H9 (cell line): ENCODE measurements at regions not wholly inside any gene's neighbourhood (a gene's known extent, or its start where the extent isn't known, plus 50 kb on each side); places are given as distances from the start of the nearest gene placed in this dataset.

Experiments used
- DNase-seq: peaks from one replicate; pipeline ENCODE4 v3.0.0-alpha.2; 2017
- H2AFZ ChIP-seq: one replicate; pipeline ENCODE4 v1.6.1; 2013; ENCODE audit warnings: mild to moderate bottlenecking, low read length, control low read depth, moderate library complexity
- H2AK5ac ChIP-seq: 2 replicates; pipeline ENCODE4 v1.6.1; 2013; ENCODE audit warnings: low read length, control low read depth, mixed read lengths; ENCODE audit not compliant: insufficient read length
- H2BK120ac ChIP-seq: one replicate; pipeline ENCODE4 v1.6.1; 2013; ENCODE audit warnings: low read depth, mild to moderate bottlenecking, low read length, control low read depth, inconsistent platforms; ENCODE audit not compliant: poor library complexity, severe bottlenecking
- H2BK12ac ChIP-seq: 2 replicates; pipeline ENCODE4 v1.6.1; 2013; ENCODE audit warnings: low read length, control low read depth, mixed read lengths, low read depth; ENCODE audit not compliant: insufficient read length
- H2BK15ac ChIP-seq: 2 replicates; pipeline ENCODE4 v1.6.1; 2013; ENCODE audit warnings: low read depth, low read length, control low read depth
- H2BK20ac ChIP-seq: one replicate; pipeline ENCODE4 v1.6.1; 2013; ENCODE audit warnings: low read depth, mild to moderate bottlenecking, low read length, control low read depth, inconsistent platforms; ENCODE audit not compliant: poor library complexity, severe bottlenecking
- H2BK5ac ChIP-seq: 2 replicates; pipeline ENCODE4 v1.6.1; 2013; ENCODE audit warnings: low read length, control low read depth, mixed read lengths; ENCODE audit not compliant: insufficient read length
- H3K14ac ChIP-seq: 2 replicates; pipeline ENCODE4 v1.6.1; 2013; ENCODE audit warnings: low read length, control low read depth; ENCODE audit not compliant: insufficient read depth
- H3K18ac ChIP-seq: 2 replicates; pipeline ENCODE4 v1.6.1; 2013; ENCODE audit warnings: low read depth, mild to moderate bottlenecking, mixed read lengths, low read length, control low read depth; ENCODE audit not compliant: insufficient read length
- H3K23ac ChIP-seq: 2 replicates; pipeline ENCODE4 v1.6.1; 2013; ENCODE audit warnings: low read length, control low read depth, mixed read lengths, low read depth; ENCODE audit not compliant: insufficient read length
- H3K23me2 ChIP-seq: 2 replicates; pipeline ENCODE4 v1.6.1; 2013; ENCODE audit warnings: low read depth, mild to moderate bottlenecking, mixed read lengths, low read length, control low read depth; ENCODE audit not compliant: insufficient read length, poor library complexity, severe bottlenecking
- H3K27ac ChIP-seq: 2 replicates; pipeline ENCODE4 v1.5.1; 2013; ENCODE audit warnings: low read length, control low read depth, mixed read lengths, low read depth; ENCODE audit not compliant: insufficient read length
- H3K27me3 ChIP-seq: 2 replicates; pipeline ENCODE4 v1.6.1; 2013; ENCODE audit warnings: low read length, control low read depth, inconsistent platforms; ENCODE audit not compliant: insufficient read depth
- H3K4ac ChIP-seq: 2 replicates; pipeline ENCODE4 v1.6.1; 2013; ENCODE audit warnings: low read depth, mild to moderate bottlenecking, control low read depth, inconsistent platforms, low read length, moderate library complexity
- H3K4me1 ChIP-seq: 2 replicates; pipeline ENCODE4 v1.6.1; 2013; ENCODE audit warnings: low read length, control low read depth, inconsistent platforms; ENCODE audit not compliant: insufficient read depth
- H3K4me2 ChIP-seq: 2 replicates; pipeline ENCODE4 v1.6.1; 2013; ENCODE audit warnings: low read length, control low read depth, mixed read lengths; ENCODE audit not compliant: insufficient read length, insufficient read depth
- H3K56ac ChIP-seq: 2 replicates; pipeline ENCODE4 v1.6.1; 2013; ENCODE audit warnings: low read depth, mild to moderate bottlenecking, mixed read lengths, low read length, control low read depth; ENCODE audit not compliant: insufficient read length
- H3K79me1 ChIP-seq: 2 replicates; pipeline ENCODE4 v1.6.1; 2013; ENCODE audit warnings: low read depth, mild to moderate bottlenecking, moderate library complexity, low read length, control low read depth, inconsistent platforms; ENCODE audit not compliant: insufficient read depth, poor library complexity, severe bottlenecking
- H3K79me2 ChIP-seq: 2 replicates; pipeline ENCODE4 v1.6.1; 2013; ENCODE audit warnings: low read length, control low read depth, inconsistent platforms; ENCODE audit not compliant: insufficient read depth
- H3K9ac ChIP-seq: 2 replicates; pipeline ENCODE4 v1.6.1; 2013; ENCODE audit warnings: low read length, control low read depth, mixed read lengths; ENCODE audit not compliant: insufficient read length; ENCODE audit errors: extremely low read depth
- H3K9me3 ChIP-seq: one replicate; pipeline ENCODE4 v1.6.1; 2013; ENCODE audit warnings: low read depth, low read length, inconsistent platforms; ENCODE audit not compliant: control insufficient read depth
- H3T11ph ChIP-seq: one replicate; pipeline ENCODE4 v1.6.1; 2013; ENCODE audit warnings: mild to moderate bottlenecking, low read length, control low read depth, inconsistent platforms
- H4K20me1 ChIP-seq: one replicate; pipeline ENCODE4 v1.6.1; 2013; ENCODE audit not compliant: control insufficient read depth, insufficient read length, insufficient read depth
- H4K5ac ChIP-seq: 2 replicates; pipeline ENCODE4 v1.6.1; 2013; ENCODE audit warnings: low read depth, mild to moderate bottlenecking, mixed read lengths, low read length, control low read depth; ENCODE audit not compliant: insufficient read length
- H4K8ac ChIP-seq: replicated peaks from 2 replicates; pipeline ENCODE4 v1.6.1; 2013; ENCODE audit warnings: low read length, control low read depth, mixed read lengths, low read depth; ENCODE audit not compliant: insufficient read length
- H4K91ac ChIP-seq: 2 replicates; pipeline ENCODE4 v1.6.1; 2013; ENCODE audit warnings: low read depth, mild to moderate bottlenecking, moderate library complexity, mixed read lengths, low read length, control low read depth; ENCODE audit not compliant: insufficient read length
- H3K27ac Mint-ChIP-seq, 3 experiments: 2 replicates in 2 of 3; 3 replicates in 1 of 3; pipeline ENCODE4 v1.8.0; 2020 to 2021; ENCODE audit warnings: mixed read lengths in 3 of 3, mild to moderate bottlenecking in 1 of 3, moderate library complexity in 1 of 3
- H3K27me3 Mint-ChIP-seq: 2 replicates; pipeline ENCODE4 v1.8.0; 2021; ENCODE audit warnings: low read depth, mild to moderate bottlenecking, moderate library complexity, mixed read lengths
- H3K36me3 Mint-ChIP-seq, 3 experiments: 2 replicates in 2 of 3; 3 replicates in 1 of 3; pipeline ENCODE4 v1.8.0; 2020 to 2021; ENCODE audit warnings: low read depth in 3 of 3, mixed read lengths in 3 of 3; ENCODE audit not compliant: insufficient read depth in 1 of 3
- H3K4me1 Mint-ChIP-seq, 2 experiments: 2 replicates each; pipeline ENCODE4 v1.8.0; 2020; ENCODE audit warnings: mixed read lengths in 2 of 2
- H3K4me3 Mint-ChIP-seq, 2 experiments: 2 replicates in 1 of 2; 3 replicates in 1 of 2; pipeline ENCODE4 v1.8.0; 2020 to 2021; ENCODE audit warnings: mild to moderate bottlenecking in 2 of 2, mixed read lengths in 2 of 2, moderate library complexity in 1 of 2
- H3K9me3 Mint-ChIP-seq, 2 experiments: 2 replicates in 1 of 2; 3 replicates in 1 of 2; pipeline ENCODE4 v1.8.0; 2020; ENCODE audit warnings: mild to moderate bottlenecking in 2 of 2, mixed read lengths in 2 of 2, moderate library complexity in 1 of 2
- WGBS: extraction: QIAGEN DNeasy Blood & Tissue Kit; methylation state at CpG from one replicate; pipeline ENCODE4 v1.1.7; 2013; ENCODE audit warnings: missing lambda C conversion rate, low lambda C conversion rate, mixed read lengths; ENCODE audit not compliant: insufficient read length; ENCODE audit errors: extremely low coverage; 5-methylcytosine and 5-hydroxymethylcytosine counted together
- TF ChIP-seq, protein P1 (sequence below): fragments of 200-600 bp; sonication (generic); conservative IDR thresholded peaks from 3 replicates; pipeline ENCODE4 v1.8.0; 2021; ENCODE audit warnings: antibody characterized with exemption, mild to moderate bottlenecking

DNA sequence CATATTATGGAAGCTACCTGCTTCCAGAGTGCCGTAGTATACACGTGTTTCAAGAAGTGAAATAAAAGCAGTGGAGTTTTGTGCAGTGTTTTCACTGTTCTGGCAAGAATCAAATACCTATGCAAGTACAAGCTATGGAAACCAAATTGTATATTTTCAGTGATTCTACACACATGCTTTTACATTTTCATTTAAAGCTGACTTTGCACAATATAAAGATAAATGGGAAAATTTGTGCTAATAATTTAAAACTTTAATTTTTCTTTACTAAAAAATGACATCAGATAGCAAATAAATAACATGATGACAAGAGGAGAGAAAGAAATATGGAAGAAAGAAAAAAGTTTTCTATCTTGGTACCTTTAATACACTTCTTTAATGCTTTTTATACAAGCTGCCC is 393.7 kb upstream of the NPVF start:
- H2BK20ac ChIP-seq = no peak overlapping the region
- no peak overlapping the region for H3K9ac ChIP-seq
- no peaks in the 10 kb centered on the region for H3K27me3 ChIP-seq
- H3K4me1 ChIP-seq = no peaks in the 10 kb centered on the region
- no peak overlapping the region for H3K23ac ChIP-seq
- H2AK5ac ChIP-seq = no peak overlapping the region
- H3K9me3 ChIP-seq = no peaks in the 10 kb centered on the region
- H3K56ac ChIP-seq = no peak overlapping the region
- no peaks in the 10 kb centered on the region for H3K9me3 Mint-ChIP-seq
- no peaks in the 10 kb centered on the region for H4K20me1 ChIP-seq
- H3K27ac Mint-ChIP-seq = no peak overlapping the region
- no peak overlapping the region for H2AFZ ChIP-seq
- H3T11ph ChIP-seq = no peak overlapping the region
- 0 out of 4 replicates have a peak, but pooled peaks cover 0 to 2% of the 10 kb centered on the region in 2 experiments for H3K4me1 Mint-ChIP-seq
- H3K18ac ChIP-seq = no peak overlapping the region
- no peak overlapping the region for H3K27ac ChIP-seq
- no peak overlapping the region for H4K8ac ChIP-seq
- H3K36me3 Mint-ChIP-seq = no peaks in the 10 kb centered on the region
- H3K79me2 ChIP-seq = no peaks in the 10 kb centered on the region
- H3K79me1 ChIP-seq = no peaks in the 10 kb centered on the region
- no peak overlapping the region for H3K4me2 ChIP-seq
- DNase-seq = no peak
- no peak overlapping the region for H2BK12ac ChIP-seq
- no peak overlapping the region for H2BK15ac ChIP-seq
- H2BK120ac ChIP-seq = no peak overlapping the region
- no peaks in the 10 kb centered on the region for H3K23me2 ChIP-seq
- H3K27me3 Mint-ChIP-seq = no peaks in the 10 kb centered on the region; the same call in none of the 2 replicates
- H4K5ac ChIP-seq = no peak overlapping the region
- no peak overlapping the region for H3K14ac ChIP-seq
- WGBS = no CpG with 5 or more reads among the region's 2 CpGs
- H2BK5ac ChIP-seq = no peak overlapping the region
- no peak overlapping the region for H3K4me3 Mint-ChIP-seq
- TF ChIP-seq, protein P1, sequence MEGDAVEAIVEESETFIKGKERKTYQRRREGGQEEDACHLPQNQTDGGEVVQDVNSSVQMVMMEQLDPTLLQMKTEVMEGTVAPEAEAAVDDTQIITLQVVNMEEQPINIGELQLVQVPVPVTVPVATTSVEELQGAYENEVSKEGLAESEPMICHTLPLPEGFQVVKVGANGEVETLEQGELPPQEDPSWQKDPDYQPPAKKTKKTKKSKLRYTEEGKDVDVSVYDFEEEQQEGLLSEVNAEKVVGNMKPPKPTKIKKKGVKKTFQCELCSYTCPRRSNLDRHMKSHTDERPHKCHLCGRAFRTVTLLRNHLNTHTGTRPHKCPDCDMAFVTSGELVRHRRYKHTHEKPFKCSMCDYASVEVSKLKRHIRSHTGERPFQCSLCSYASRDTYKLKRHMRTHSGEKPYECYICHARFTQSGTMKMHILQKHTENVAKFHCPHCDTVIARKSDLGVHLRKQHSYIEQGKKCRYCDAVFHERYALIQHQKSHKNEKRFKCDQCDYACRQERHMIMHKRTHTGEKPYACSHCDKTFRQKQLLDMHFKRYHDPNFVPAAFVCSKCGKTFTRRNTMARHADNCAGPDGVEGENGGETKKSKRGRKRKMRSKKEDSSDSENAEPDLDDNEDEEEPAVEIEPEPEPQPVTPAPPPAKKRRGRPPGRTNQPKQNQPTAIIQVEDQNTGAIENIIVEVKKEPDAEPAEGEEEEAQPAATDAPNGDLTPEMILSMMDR = no peak
- H3K4ac ChIP-seq = no peak overlapping the region
- H4K91ac ChIP-seq = no peak overlapping the region
